Panc1 (cell line): ENCODE measurements at regions not wholly inside any gene's neighbourhood (a gene's known extent, or its start where the extent isn't known, plus 50 kb on each side); places are given as distances from the start of the nearest gene placed in this dataset.

Experiments
- ATAC-seq: fragments of 200-7000 bp; cut with Tn5 transposase; 2 replicates; pipeline ENCODE4 v1.9.1; 2020; ENCODE audit warnings: mild to moderate bottlenecking, moderate library complexity
- BruUV-seq: library from RNA; stranded (reverse); fragments of 400-500 nt; replicated peaks from 2 replicates; lab custom pipeline; 2021; lab: Mats Ljungman, UMichigan
- CTCF ChIA-PET: fragments of 300-600 bp; sonication (Branson Sonifier 250); formaldehyde crosslinking; loops from one replicate; lab custom pipeline; 2022; ENCODE audit warnings: antibody characterized with exemption; lab: Charles Lee
- POLR2A ChIA-PET: fragments of 300-600 bp; sonication (Branson Sonifier 250); formaldehyde crosslinking; loops from one replicate; lab custom pipeline; 2022; ENCODE audit warnings: antibody characterized with exemption; lab: Charles Lee
- DNase-seq: peaks from one replicate; pipeline ENCODE4 v3.0.0-alpha.2; 2010; ENCODE audit warnings: low read depth, low spot score
- H3K27ac ChIP-seq: 2 replicates; pipeline ENCODE4 v1.5.1; 2011; ENCODE audit warnings: mild to moderate bottlenecking, low read length, inconsistent platforms
- H3K27me3 ChIP-seq: fragments of 200-500 bp; sonication (Bioruptor generic); 2 replicates; pipeline ENCODE4 v1.6.0; 2014; ENCODE audit warnings: low read length, inconsistent platforms; ENCODE audit not compliant: control insufficient read depth, insufficient read depth
- H3K36me3 ChIP-seq: fragments of 200-500 bp; sonication (Bioruptor generic); 2 replicates; pipeline ENCODE4 v1.5.1; 2014; ENCODE audit warnings: inconsistent platforms, mild to moderate bottlenecking, low read length, moderate library complexity; ENCODE audit not compliant: control insufficient read depth, insufficient read depth
- H3K4me1 ChIP-seq: 2 replicates; pipeline ENCODE4 v1.5.1; 2011; ENCODE audit warnings: inconsistent platforms, mild to moderate bottlenecking, low read length, moderate library complexity; ENCODE audit not compliant: control insufficient read depth, insufficient read depth
- H3K4me3 ChIP-seq, 2 experiments: 2 replicates each; pipeline ENCODE4 v1.5.1; 2011 to 2012; ENCODE audit warnings: low read depth in 2 of 2, low read length in 2 of 2, mild to moderate bottlenecking in 2 of 2, inconsistent platforms in 1 of 2, moderate library complexity in 1 of 2
- H3K9me3 ChIP-seq: fragments of 200-500 bp; sonication (Bioruptor generic); 2 replicates; pipeline ENCODE4 v1.5.1; 2014; ENCODE audit warnings: low read depth, mild to moderate bottlenecking, inconsistent platforms, low read length, moderate library complexity; ENCODE audit not compliant: control insufficient read depth, insufficient read depth
- CTCF ChIP-seq: fragments of 450-650 bp; IDR thresholded peaks from 2 replicates; pipeline ENCODE4 v1.5.1; 2017; ENCODE audit warnings: mild to moderate bottlenecking
- POLR2AphosphoS5 ChIP-seq: IDR thresholded peaks from 2 replicates; pipeline ENCODE4 v1.6.1; 2012; ENCODE audit warnings: mild to moderate bottlenecking, low read depth, low read length, moderate library complexity
- REST ChIP-seq, 2 experiments: IDR thresholded peaks; 2 replicates each; pipeline ENCODE4 v1.6.1; 2011 to 2012; ENCODE audit warnings: low read depth in 2 of 2, control low read depth in 1 of 2, low read length in 1 of 2, mild to moderate bottlenecking in 1 of 2, moderate library complexity in 1 of 2; ENCODE audit not compliant: insufficient read depth in 1 of 2
- SIN3A ChIP-seq: IDR thresholded peaks from 2 replicates; pipeline ENCODE4 v1.6.1; 2012; ENCODE audit warnings: low read depth, mild to moderate bottlenecking, low read length, moderate library complexity, borderline replicate concordance; ENCODE audit not compliant: insufficient read depth
- TCF7L2 ChIP-seq: IDR thresholded peaks from 2 replicates; pipeline ENCODE4 v1.6.1; 2011; ENCODE audit warnings: mild to moderate bottlenecking, low read depth, low read length, inconsistent platforms
- in situ Hi-C: cut with HindIII; loops from 2 replicates; pipeline ENCODE4 v1.10.0; 2016; ENCODE audit warnings: low sequenced_read_pairs, low pct_unique_long_range_greater_than_20kb
- intact Hi-C: fragments of 100-400 bp; cut with micrococcal nuclease; formaldehyde crosslinking; loops from one replicate; pipeline ENCODE4 v1.10.0; 2022; ENCODE audit not compliant: unreplicated experiment

- no peak overlapping the region for H3K27ac ChIP-seq
- H3K4me1 ChIP-seq: no peaks in the 10 kb centered on the region
- intact Hi-C loops: no loop called here
- H3K27me3 ChIP-seq: no peaks in the 10 kb centered on the region
- TF ChIP-seq SIN3A (no peak), REST (IDR thresholded peaks at IDR 0.05; ENCODE audit: insufficient read depth in 1 of 2, low read depth in 2 of 2, low read length in 1 of 2) (no peak), POLR2AphosphoS5 (no peak), CTCF (no peak), TCF7L2 (no peak)
- no TSS peak for BruUV-seq
- no peak for DNase-seq
- no peaks in the 10 kb centered on the region for H3K36me3 ChIP-seq
- ChIA-PET POLR2A (no interaction called here), CTCF (no interaction called here)
- no peaks in the 10 kb centered on the region for H3K9me3 ChIP-seq
- in situ Hi-C loops: no loop called here
- ATAC-seq: no peak
- no peak overlapping the region for H3K4me3 ChIP-seq
These were observed 836.4 kb downstream of the SLC4A3 start for GRCh38 chr2:220463876-220464275.

GRCh38 chr2:220465700-220466099, 838.3 kb downstream of the SLC4A3 start:
- CTCF ChIA-PET: no interaction called here

More at GRCh38 chr2:220465700-220466099, 838.3 kb downstream of the SLC4A3 start:
- DNase-seq: no peak
- intact Hi-C loops (no loop called here), in situ Hi-C loops (no loop called here)
- Histone ChIP-seq H3K4me3 (no peak overlapping the region), H3K9me3 (no peaks in the 10 kb centered on the region), H3K36me3 (no peaks in the 10 kb centered on the region), H3K27me3 (no peaks in the 10 kb centered on the region), H3K27ac (no peak overlapping the region), H3K4me1 (no peaks in the 10 kb centered on the region)
- TF ChIP-seq POLR2AphosphoS5: no peak
- no peak for TF ChIP-seq CTCF
- TF ChIP-seq REST (IDR thresholded peaks at IDR 0.05; ENCODE audit: insufficient read depth in 1 of 2, low read depth in 2 of 2, low read length in 1 of 2): no peak
- TF ChIP-seq TCF7L2: no peak
- no peak for TF ChIP-seq SIN3A
- no peak for ATAC-seq
- BruUV-seq: no TSS peak
- POLR2A ChIA-PET: no interaction called here
